A549 (cell line): ENCODE measurements at regions not wholly inside any gene's neighbourhood (a gene's known extent, or its start where the extent isn't known, plus 50 kb on each side); places are given as distances from the start of the nearest gene placed in this dataset.

Source experiments
- ATAC-seq, 2 experiments: fragments of 200-7000 bp in 1 of 2; fragments of >200 bp in 1 of 2; cut with Nextera tagmentation in 1 of 2; cut with Tn5 transposase in 1 of 2; 3 replicates each; pipeline versions ENCODE4 v1.8.0 to v1.9.1; 2018 to 2020; ENCODE audit warnings: mild to moderate bottlenecking in 1 of 2, moderate library complexity in 1 of 2
- CTCF ChIA-PET: fragments of 300-600 bp; sonication (Branson Sonifier 250); formaldehyde crosslinking; extraction: SDS; loops from one replicate; lab custom pipeline; 2021; ENCODE audit warnings: antibody characterized with exemption, inconsistent platforms; lab: Yijun Ruan, JAX
- POLR2A ChIA-PET: fragments of 350-600 bp; formaldehyde crosslinking; extraction: SDS; loops from one replicate; lab custom pipeline; 2021; ENCODE audit warnings: antibody characterized with exemption, inconsistent platforms; lab: Yijun Ruan, JAX
- DNase-seq, 2 experiments: peaks; one replicate each; pipeline versions ENCODE4 v3.0.0 to v3.0.0-alpha.2; 2011 to 2016; ENCODE audit warnings: low read depth in 1 of 2, low spot score in 1 of 2
- FAIRE-seq: peaks from 2 replicates; lab custom pipeline; 2011; peaks lifted over from hg19 to GRCh38; lab: Jason Lieb, UNC
- H3K27ac ChIP-seq, 2 experiments: fragments of >200 bp; sonication (Bioruptor Twin); formaldehyde crosslinking; 3 replicates each; pipeline ENCODE4 v1.5.1; 2016 to 2017
- H3K4me1 ChIP-seq: fragments of >200 bp; sonication (Bioruptor Twin); formaldehyde crosslinking; 3 replicates; pipeline ENCODE4 v1.6.1; 2016
- H3K4me2 ChIP-seq: fragments of >200 bp; sonication (Bioruptor Twin); formaldehyde crosslinking; 3 replicates; pipeline ENCODE4 v1.6.1; 2016
- H3K4me3 ChIP-seq: fragments of >200 bp; sonication (Bioruptor Twin); formaldehyde crosslinking; 3 replicates; pipeline ENCODE4 v1.5.1; 2016
- H3K9me3 ChIP-seq: fragments of >200 bp; sonication (Bioruptor Twin); formaldehyde crosslinking; 3 replicates; pipeline ENCODE4 v1.6.1; 2016
- BCL3 ChIP-seq: fragments of >200 bp; sonication (Bioruptor Twin); formaldehyde crosslinking; IDR thresholded peaks from 3 replicates; pipeline ENCODE4 v1.6.1; 2016
- BHLHE40 ChIP-seq: IDR thresholded peaks from 2 replicates; pipeline ENCODE4 v1.6.1; 2012; ENCODE audit warnings: low read depth, low read length, inconsistent platforms
- CBX2 ChIP-seq: fragments of 200-600 bp; sonication (generic); IDR thresholded peaks from 2 replicates; pipeline ENCODE4 v1.6.1; 2016; ENCODE audit warnings: low read depth, mild to moderate bottlenecking, borderline replicate concordance
- EHF ChIP-seq: fragments of 250-450 bp; sonication (Bioruptor Pico); IDR thresholded peaks from 2 replicates; pipeline ENCODE4 v1.5.0; 2020; ENCODE audit warnings: mild to moderate bottlenecking
- EHMT2 ChIP-seq: fragments of 200-600 bp; sonication (generic); IDR thresholded peaks from 2 replicates; pipeline ENCODE4 v1.6.1; 2016; ENCODE audit warnings: antibody characterized with exemption, low read depth, mild to moderate bottlenecking, moderate library complexity
- ESRRA ChIP-seq: fragments of 150-350 bp; IDR thresholded peaks from 2 replicates; pipeline ENCODE4 v1.6.1; 2014; ENCODE audit warnings: mild to moderate bottlenecking, low read length, borderline replicate concordance
- FOSB ChIP-seq: fragments of 250-450 bp; sonication (Bioruptor Pico); IDR thresholded peaks from 2 replicates; pipeline ENCODE4 v1.5.0; 2020; ENCODE audit warnings: mild to moderate bottlenecking, moderate library complexity
- FOSL2 ChIP-seq, 2 experiments: fragments of 450-650 bp in 1 of 2; fragments of >200 bp in 1 of 2; sonication (Bioruptor Twin) in 1 of 2; formaldehyde crosslinking; IDR thresholded peaks; 2 replicates each; pipeline versions ENCODE4 v1.5.0 to v1.6.1; 2016 to 2020; ENCODE audit warnings: mild to moderate bottlenecking in 1 of 2, moderate library complexity in 1 of 2
- HDAC2 ChIP-seq: fragments of 200-600 bp; sonication (generic); IDR thresholded peaks from 2 replicates; pipeline ENCODE4 v1.6.1; 2016
- HOXA7 ChIP-seq: fragments of 250-450 bp; sonication (Bioruptor Pico); IDR thresholded peaks from 2 replicates; pipeline ENCODE4 v1.5.0; 2020; ENCODE audit warnings: mild to moderate bottlenecking, moderate library complexity
- HOXB13 ChIP-seq: fragments of 250-450 bp; sonication (Bioruptor Pico); IDR thresholded peaks from 2 replicates; pipeline ENCODE4 v1.5.0; 2020; ENCODE audit warnings: low read depth, mild to moderate bottlenecking, moderate library complexity
- HOXB5 ChIP-seq: fragments of 250-450 bp; sonication (Bioruptor Pico); IDR thresholded peaks from 2 replicates; pipeline ENCODE4 v1.5.0; 2020; ENCODE audit warnings: mild to moderate bottlenecking, moderate library complexity
- KDM1A ChIP-seq: fragments of 200-600 bp; sonication (generic); IDR thresholded peaks from 2 replicates; pipeline ENCODE4 v1.6.1; 2016; ENCODE audit warnings: low read depth, mild to moderate bottlenecking
- KDM5A ChIP-seq: fragments of 200-600 bp; sonication (generic); IDR thresholded peaks from 2 replicates; pipeline ENCODE4 v1.6.1; 2016; ENCODE audit warnings: antibody characterized with exemption, mild to moderate bottlenecking
- MYC ChIP-seq: IDR thresholded peaks from 2 replicates; pipeline ENCODE4 v1.6.1; 2012; ENCODE audit warnings: mild to moderate bottlenecking, inconsistent platforms, low read length, improper control_type of control experiment, borderline replicate concordance
- NPAS2 ChIP-seq: fragments of 250-450 bp; sonication (Bioruptor Pico); IDR thresholded peaks from 2 replicates; pipeline ENCODE4 v1.8.0; 2022; ENCODE audit warnings: mild to moderate bottlenecking, moderate library complexity, borderline replicate concordance
- PHF8 ChIP-seq: fragments of 200-600 bp; sonication (generic); IDR thresholded peaks from 2 replicates; pipeline ENCODE4 v1.6.1; 2016; ENCODE audit warnings: low read depth, mild to moderate bottlenecking, antibody characterized with exemption, moderate library complexity, borderline replicate concordance
- POLR2A ChIP-seq: IDR thresholded peaks from 2 replicates; pipeline ENCODE4 v1.6.1; 2012; ENCODE audit warnings: mild to moderate bottlenecking, low read length
- RAD21 ChIP-seq, 2 experiments: fragments of >200 bp in 1 of 2; sonication (Bioruptor Twin) in 1 of 2; formaldehyde crosslinking in 1 of 2; IDR thresholded peaks in 1 of 2; conservative IDR thresholded peaks in 1 of 2; 2 replicates in 1 of 2; 3 replicates in 1 of 2; pipeline ENCODE4 v1.6.1; 2012 to 2018; ENCODE audit warnings: inconsistent platforms in 1 of 2
- RFX5 ChIP-seq: fragments of 450-650 bp; IDR thresholded peaks from 2 replicates; pipeline ENCODE4 v1.7.1; 2014; ENCODE audit warnings: antibody characterized with exemption, mild to moderate bottlenecking, moderate library complexity
- SREBF2 ChIP-seq: fragments of 450-650 bp; IDR thresholded peaks from 2 replicates; pipeline ENCODE4 v1.6.1; 2014; ENCODE audit warnings: mild to moderate bottlenecking, moderate library complexity
- TP53 ChIP-seq: fragments of 250-450 bp; sonication (Bioruptor Pico); IDR thresholded peaks from 2 replicates; pipeline ENCODE4 v1.5.0; 2021; ENCODE audit warnings: mild to moderate bottlenecking, moderate library complexity
- ZNF302 ChIP-seq: fragments of 250-450 bp; sonication (Bioruptor Pico); IDR thresholded peaks from 2 replicates; pipeline ENCODE4 v1.9.0; 2021; ENCODE audit warnings: inconsistent platforms, mild to moderate bottlenecking, moderate library complexity
- ZSCAN20 ChIP-seq: fragments of 250-450 bp; sonication (Bioruptor Pico); IDR thresholded peaks from 2 replicates; pipeline ENCODE4 v1.8.0; 2022; ENCODE audit warnings: mild to moderate bottlenecking, moderate library complexity
- WGBS: methylation state at CpG from one replicate; pipeline ENCODE4 v1.1.6; 2017; ENCODE audit errors: missing lambda C conversion rate; 5-methylcytosine and 5-hydroxymethylcytosine counted together
- TF ChIP-seq, protein P1 (sequence below): fragments of 200-600 bp; sonication (generic); IDR thresholded peaks from 2 replicates; pipeline ENCODE4 v1.6.1; 2016; ENCODE audit warnings: antibody characterized with exemption, mild to moderate bottlenecking, moderate library complexity
- TF ChIP-seq, protein P2 (sequence below): fragments of 150-350 bp; IDR thresholded peaks from 2 replicates; pipeline ENCODE4 v1.6.1; 2014; ENCODE audit warnings: low read depth, mild to moderate bottlenecking, low read length

DNA sequence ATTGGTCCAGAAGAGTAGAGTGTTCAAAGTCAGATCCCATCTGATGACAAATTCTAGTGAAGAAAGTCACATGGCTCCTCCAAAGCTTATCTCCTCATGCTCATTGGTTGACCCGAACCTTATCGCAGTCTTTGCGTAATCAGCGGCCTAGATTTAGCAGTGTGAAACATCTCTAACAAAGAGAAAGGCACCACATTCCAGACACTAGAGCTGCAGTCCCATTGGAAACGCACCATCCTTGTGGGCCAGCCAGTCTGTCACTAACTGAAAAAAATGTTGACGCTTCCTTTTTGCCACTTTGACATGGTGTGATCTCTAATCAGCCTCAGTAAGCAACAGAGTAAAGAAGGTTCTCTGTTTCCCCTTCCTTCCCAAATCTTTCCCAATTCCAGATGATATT, 458.0 kb upstream of the WWC1 start:
- POLR2A ChIA-PET, result no interaction called here
- FAIRE-seq (no peak), DNase-seq (no peak), ATAC-seq (no peak)
- Histone ChIP-seq H3K27ac (no peak overlapping the region), H3K9me3 (no peaks in the 10 kb centered on the region), H3K4me1 (no peaks in the 10 kb centered on the region), H3K4me2 (no peak overlapping the region), H3K4me3 (no peak overlapping the region)
- CTCF ChIA-PET, result interaction anchor here (1.6 kb wide), 1 partner anchor 18 kb away, joined by 3 read pairs; no protein-coding TSS in a partner anchor
- TF ChIP-seq MYC (no peak), POLR2A (no peak), EHMT2 (no peak), PHF8 (no peak), HOXA7 (CRISPR knock-in tag) (no peak), BHLHE40 (no peak), HOXB5 (CRISPR knock-in tag) (no peak), RAD21 (conservative IDR thresholded peaks at IDR 0.05 in 1 of 2, IDR thresholded peaks at IDR 0.05 in 1 of 2) (no peak), BCL3 (no peak), NPAS2 (CRISPR knock-in tag) (no peak), ZNF302 (no peak), KDM1A (no peak), KDM5A (no peak), HOXB13 (CRISPR knock-in tag) (no peak), TP53 (CRISPR knock-in tag) (no peak), RFX5 (no peak), ESRRA (no peak), HDAC2 (no peak)
- TF ChIP-seq, protein P1, sequence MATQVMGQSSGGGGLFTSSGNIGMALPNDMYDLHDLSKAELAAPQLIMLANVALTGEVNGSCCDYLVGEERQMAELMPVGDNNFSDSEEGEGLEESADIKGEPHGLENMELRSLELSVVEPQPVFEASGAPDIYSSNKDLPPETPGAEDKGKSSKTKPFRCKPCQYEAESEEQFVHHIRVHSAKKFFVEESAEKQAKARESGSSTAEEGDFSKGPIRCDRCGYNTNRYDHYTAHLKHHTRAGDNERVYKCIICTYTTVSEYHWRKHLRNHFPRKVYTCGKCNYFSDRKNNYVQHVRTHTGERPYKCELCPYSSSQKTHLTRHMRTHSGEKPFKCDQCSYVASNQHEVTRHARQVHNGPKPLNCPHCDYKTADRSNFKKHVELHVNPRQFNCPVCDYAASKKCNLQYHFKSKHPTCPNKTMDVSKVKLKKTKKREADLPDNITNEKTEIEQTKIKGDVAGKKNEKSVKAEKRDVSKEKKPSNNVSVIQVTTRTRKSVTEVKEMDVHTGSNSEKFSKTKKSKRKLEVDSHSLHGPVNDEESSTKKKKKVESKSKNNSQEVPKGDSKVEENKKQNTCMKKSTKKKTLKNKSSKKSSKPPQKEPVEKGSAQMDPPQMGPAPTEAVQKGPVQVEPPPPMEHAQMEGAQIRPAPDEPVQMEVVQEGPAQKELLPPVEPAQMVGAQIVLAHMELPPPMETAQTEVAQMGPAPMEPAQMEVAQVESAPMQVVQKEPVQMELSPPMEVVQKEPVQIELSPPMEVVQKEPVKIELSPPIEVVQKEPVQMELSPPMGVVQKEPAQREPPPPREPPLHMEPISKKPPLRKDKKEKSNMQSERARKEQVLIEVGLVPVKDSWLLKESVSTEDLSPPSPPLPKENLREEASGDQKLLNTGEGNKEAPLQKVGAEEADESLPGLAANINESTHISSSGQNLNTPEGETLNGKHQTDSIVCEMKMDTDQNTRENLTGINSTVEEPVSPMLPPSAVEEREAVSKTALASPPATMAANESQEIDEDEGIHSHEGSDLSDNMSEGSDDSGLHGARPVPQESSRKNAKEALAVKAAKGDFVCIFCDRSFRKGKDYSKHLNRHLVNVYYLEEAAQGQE, result no peak
- WGBS, result 69% methylated on average over 6 of the region's 6 CpGs

GRCh38 chr5:167835146-167835545, 456.3 kb upstream of the WWC1 start:
- POLR2A ChIA-PET, result no interaction called here
- no peak overlapping the region for H3K4me3 ChIP-seq
- TF ChIP-seq HOXB5 (CRISPR knock-in tag) (no peak), SREBF2 (no peak), FOSL2 (IDR thresholded peaks at IDR 0.05) (no peak), FOSL2 (CRISPR knock-in tag; IDR thresholded peaks at IDR 0.05) (no peak)
- FAIRE-seq (no peak), DNase-seq (no peak), ATAC-seq (no peak)
- H3K27ac ChIP-seq, result no peak overlapping the region
- no peaks in the 10 kb centered on the region for H3K4me1 ChIP-seq
- no peak overlapping the region for H3K4me2 ChIP-seq
- CTCF ChIA-PET, result no interaction called here
- 3% methylated on average over 1 of the region's 1 CpG for WGBS
- H3K9me3 ChIP-seq, result no peaks in the 10 kb centered on the region

DNA sequence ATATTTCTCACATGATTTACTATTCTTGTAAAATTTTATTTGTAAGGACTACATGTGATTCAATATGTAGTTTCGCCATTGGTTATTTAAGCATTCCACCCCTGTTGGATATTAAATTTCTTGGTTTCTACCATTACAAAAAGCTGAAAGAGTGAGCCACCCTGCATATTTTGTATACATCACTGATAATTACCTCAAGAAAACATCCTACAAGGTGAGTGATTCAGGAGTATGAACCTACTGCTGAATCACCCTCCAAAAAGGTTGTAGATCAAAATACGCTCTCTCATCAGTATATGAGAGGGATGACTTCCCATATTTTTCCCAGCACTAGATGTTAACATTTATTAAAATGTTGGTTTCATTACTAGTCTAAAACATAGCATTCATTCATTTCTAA, 454.3 kb upstream of the WWC1 start:
- DNase-seq (no peak), ATAC-seq (no peak), FAIRE-seq (no peak)
- H3K9me3 ChIP-seq, result no peaks in the 10 kb centered on the region
- 76% methylated on average over 2 of the region's 2 CpGs for WGBS
- no peaks in the 10 kb centered on the region for H3K4me1 ChIP-seq
- CTCF ChIA-PET, result no interaction called here
- no peak overlapping the region for H3K27ac ChIP-seq
- POLR2A ChIA-PET, result no interaction called here
- H3K4me2 ChIP-seq, result no peak overlapping the region
- H3K4me3 ChIP-seq, result no peak overlapping the region
- TF ChIP-seq ZSCAN20 (CRISPR knock-in tag) (no peak), CBX2 (no peak), RFX5 (no peak), EHMT2 (no peak), FOSB (CRISPR knock-in tag) (no peak), EHF (no peak), HOXB5 (CRISPR knock-in tag) (no peak), RAD21 (conservative IDR thresholded peaks at IDR 0.05 in 1 of 2, IDR thresholded peaks at IDR 0.05 in 1 of 2) (no peak)
- TF ChIP-seq, protein P1, result no peak
- TF ChIP-seq, protein P2, sequence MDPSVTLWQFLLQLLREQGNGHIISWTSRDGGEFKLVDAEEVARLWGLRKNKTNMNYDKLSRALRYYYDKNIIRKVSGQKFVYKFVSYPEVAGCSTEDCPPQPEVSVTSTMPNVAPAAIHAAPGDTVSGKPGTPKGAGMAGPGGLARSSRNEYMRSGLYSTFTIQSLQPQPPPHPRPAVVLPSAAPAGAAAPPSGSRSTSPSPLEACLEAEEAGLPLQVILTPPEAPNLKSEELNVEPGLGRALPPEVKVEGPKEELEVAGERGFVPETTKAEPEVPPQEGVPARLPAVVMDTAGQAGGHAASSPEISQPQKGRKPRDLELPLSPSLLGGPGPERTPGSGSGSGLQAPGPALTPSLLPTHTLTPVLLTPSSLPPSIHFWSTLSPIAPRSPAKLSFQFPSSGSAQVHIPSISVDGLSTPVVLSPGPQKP, result no peak
